Stimulated activated CD4-positive, alpha-beta T cell treated with anti-CD3 and anti-CD28 coated beads, Interleukin-12 subunit alpha, Interleukin-12 subunit beta, amount 100 ng/mL, for 24 hours (primary cell): ENCODE measurements at regions not wholly inside any gene's neighbourhood (a gene's known extent, or its start where the extent isn't known, plus 50 kb on each side); places are given as distances from the start of the nearest gene placed in this dataset.

Source experiments
- DNase-seq, 2 experiments: peaks; one replicate each; pipeline ENCODE4 v3.0.0-alpha.2; 2020; ENCODE audit warnings: low read depth in 2 of 2

- no peak for DNase-seq
These were observed 767.8 kb upstream of the ZEB2 start for GRCh38 chr2:145287736-145288135.

- DNase-seq, result no peak
These were observed 766.9 kb upstream of the ZEB2 start for GRCh38 chr2:145286716-145287275.

GRCh38 chr2:145284551-145284950 lies 764.6 kb upstream of the ZEB2 start:
- no peak for DNase-seq

GRCh38 chr2:145283131-145283530 lies 763.2 kb upstream of the ZEB2 start:
- no peak for DNase-seq

GRCh38 chr2:145277922-145278321 lies 758.0 kb upstream of the ZEB2 start:
- DNase-seq, result no peak

GRCh38 chr2:145273840-145274239 lies 753.9 kb upstream of the ZEB2 start:
- DNase-seq, result no peak

- DNase-seq, result no peak
These were observed 749.0 kb upstream of the ZEB2 start for GRCh38 chr2:145268931-145269330.

GRCh38 chr2:145267451-145267850 lies 747.5 kb upstream of the ZEB2 start:
- DNase-seq, result no peak

- no peak for DNase-seq
These were observed 745.3 kb upstream of the ZEB2 start for GRCh38 chr2:145265244-145265643.

- DNase-seq, result no peak
These were observed 740.8 kb upstream of the ZEB2 start for GRCh38 chr2:145260674-145261073.

GRCh38 chr2:145260081-145260480 lies 740.2 kb upstream of the ZEB2 start:
- no peak for DNase-seq

GRCh38 chr2:145258903-145259579 lies 739.1 kb upstream of the ZEB2 start:
- no peak for DNase-seq

GRCh38 chr2:145257931-145258330 lies 738.0 kb upstream of the ZEB2 start:
- DNase-seq, result no peak

- DNase-seq, result no peak
These were observed 736.6 kb upstream of the ZEB2 start for GRCh38 chr2:145256551-145256950.

GRCh38 chr2:145254291-145254690 lies 734.4 kb upstream of the ZEB2 start:
- DNase-seq, result no peak

- DNase-seq, result no peak
These were observed 733.6 kb upstream of the ZEB2 start for GRCh38 chr2:145253492-145253891.

GRCh38 chr2:145245268-145245870 lies 725.5 kb upstream of the ZEB2 start:
- no peak for DNase-seq

GRCh38 chr2:145235312-145235711 lies 715.4 kb upstream of the ZEB2 start:
- no peak for DNase-seq

GRCh38 chr2:145230546-145230945 lies 710.6 kb upstream of the ZEB2 start:
- DNase-seq, result no peak

- no peak for DNase-seq
These were observed 708.6 kb upstream of the ZEB2 start for GRCh38 chr2:145228506-145228905.

GRCh38 chr2:145226901-145227300 lies 707.0 kb upstream of the ZEB2 start:
- no peak for DNase-seq

- no peak for DNase-seq
These were observed 701.6 kb upstream of the ZEB2 start for GRCh38 chr2:145221516-145221915.

GRCh38 chr2:145221032-145221431 lies 701.1 kb upstream of the ZEB2 start:
- DNase-seq, result no peak
